OCI-LY7 (cell line): ENCODE measurements at regions not wholly inside any gene's neighbourhood (a gene's known extent, or its start where the extent isn't known, plus 50 kb on each side); places are given as distances from the start of the nearest gene placed in this dataset.

ENCODE experiments used
- EZH2phosphoT487 ChIP-seq: fragments of 200-600 bp; sonication (generic); IDR thresholded peaks from 2 replicates; pipeline ENCODE4 v1.6.1; 2018; ENCODE audit warnings: low read depth, borderline replicate concordance, mild to moderate bottlenecking, mixed run types, antibody characterized with exemption, low read length, moderate library complexity, mixed read lengths
- TF ChIP-seq, protein P1 (sequence below): fragments of 200-600 bp; sonication (generic); conservative IDR thresholded peaks from 2 replicates; pipeline ENCODE4 v1.5.1; 2014; ENCODE audit warnings: mild to moderate bottlenecking, antibody characterized with exemption, low read length, moderate library complexity, mixed read lengths

DNA sequence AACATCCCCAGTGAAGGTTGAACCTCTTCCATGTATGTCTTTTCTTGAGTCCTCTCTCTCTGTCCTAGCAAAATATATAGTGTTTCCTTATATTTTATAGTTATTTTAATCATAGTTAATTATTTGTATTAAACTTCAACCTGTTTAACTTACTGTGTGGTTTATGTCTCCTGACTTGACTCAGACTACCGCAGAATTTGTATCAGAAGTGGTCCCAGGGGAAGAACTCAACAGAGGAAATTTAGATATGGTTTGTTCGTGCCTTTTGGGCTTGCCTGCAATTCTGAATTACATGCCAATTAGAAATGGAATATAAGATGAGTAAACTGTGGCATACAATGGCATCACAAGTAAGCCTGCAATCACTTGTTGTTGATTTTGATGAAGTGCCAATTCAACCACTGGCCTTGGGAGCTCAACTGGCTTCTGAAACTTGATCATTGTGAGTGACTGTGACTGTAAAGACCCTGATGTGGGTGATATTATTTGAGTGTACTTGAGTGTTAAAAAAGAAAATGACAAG, 1459.5 kb upstream of the PCDH20 start:
- TF ChIP-seq, protein P1, sequence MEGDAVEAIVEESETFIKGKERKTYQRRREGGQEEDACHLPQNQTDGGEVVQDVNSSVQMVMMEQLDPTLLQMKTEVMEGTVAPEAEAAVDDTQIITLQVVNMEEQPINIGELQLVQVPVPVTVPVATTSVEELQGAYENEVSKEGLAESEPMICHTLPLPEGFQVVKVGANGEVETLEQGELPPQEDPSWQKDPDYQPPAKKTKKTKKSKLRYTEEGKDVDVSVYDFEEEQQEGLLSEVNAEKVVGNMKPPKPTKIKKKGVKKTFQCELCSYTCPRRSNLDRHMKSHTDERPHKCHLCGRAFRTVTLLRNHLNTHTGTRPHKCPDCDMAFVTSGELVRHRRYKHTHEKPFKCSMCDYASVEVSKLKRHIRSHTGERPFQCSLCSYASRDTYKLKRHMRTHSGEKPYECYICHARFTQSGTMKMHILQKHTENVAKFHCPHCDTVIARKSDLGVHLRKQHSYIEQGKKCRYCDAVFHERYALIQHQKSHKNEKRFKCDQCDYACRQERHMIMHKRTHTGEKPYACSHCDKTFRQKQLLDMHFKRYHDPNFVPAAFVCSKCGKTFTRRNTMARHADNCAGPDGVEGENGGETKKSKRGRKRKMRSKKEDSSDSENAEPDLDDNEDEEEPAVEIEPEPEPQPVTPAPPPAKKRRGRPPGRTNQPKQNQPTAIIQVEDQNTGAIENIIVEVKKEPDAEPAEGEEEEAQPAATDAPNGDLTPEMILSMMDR, result no peak
- no peak for TF ChIP-seq EZH2phosphoT487
